ENCODE measurements at regions not wholly inside any gene's neighbourhood (a gene's known extent, or its start where the extent isn't known, plus 50 kb on each side); places are given as distances from the start of the nearest gene placed in this dataset.

DNA sequence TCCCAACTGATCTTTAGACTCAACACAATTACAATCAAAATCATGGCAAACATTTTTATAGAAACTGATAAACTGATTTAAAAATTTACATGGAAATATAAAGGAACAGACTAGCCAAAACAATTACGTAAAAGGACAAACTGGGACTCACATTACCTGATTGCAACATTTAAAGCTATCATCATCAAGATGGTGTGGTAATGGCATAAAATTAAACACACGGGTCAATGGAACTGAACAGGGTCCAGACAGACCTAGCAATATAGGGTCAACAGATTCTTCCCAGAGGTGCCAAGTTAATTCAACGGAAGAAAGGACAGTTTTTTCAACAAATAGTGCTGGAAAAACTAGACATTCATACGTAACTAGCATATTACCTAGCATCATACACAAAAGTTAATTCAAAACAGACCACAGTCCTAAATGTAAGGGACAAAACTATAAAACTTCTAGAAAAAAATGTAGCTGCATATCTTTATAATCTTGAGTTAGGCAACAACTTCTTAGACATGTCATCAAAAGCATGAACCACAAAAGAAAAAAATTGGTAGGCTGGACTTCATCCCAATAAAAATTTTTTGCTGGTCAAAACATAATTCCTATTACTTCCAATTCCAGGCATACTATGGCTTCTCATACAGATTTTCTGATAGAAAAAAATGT, 147.4 kb upstream of the BEND6 start:
- H3K36me3 ChIP-seq (ENCODE audit: low read depth), result no peaks in the 10 kb centered on the region
- no peak overlapping the region for H3K4me3 ChIP-seq (ENCODE audit: severe bottlenecking)
- H3K27me3 ChIP-seq (ENCODE audit: insufficient read depth, poor library complexity, severe bottlenecking), result no peaks in the 10 kb centered on the region
- peaks cover 67% of the 10 kb centered on the region for H3K4me1 ChIP-seq (ENCODE audit: insufficient read depth, poor library complexity, severe bottlenecking)
- DNase-seq (ENCODE audit: low spot score), result no peak
- no peak for ATAC-seq (ENCODE audit: low read depth)
- H3K9me3 ChIP-seq (ENCODE audit: severe bottlenecking), result no peaks in the 10 kb centered on the region
- TF ChIP-seq, protein P1, sequence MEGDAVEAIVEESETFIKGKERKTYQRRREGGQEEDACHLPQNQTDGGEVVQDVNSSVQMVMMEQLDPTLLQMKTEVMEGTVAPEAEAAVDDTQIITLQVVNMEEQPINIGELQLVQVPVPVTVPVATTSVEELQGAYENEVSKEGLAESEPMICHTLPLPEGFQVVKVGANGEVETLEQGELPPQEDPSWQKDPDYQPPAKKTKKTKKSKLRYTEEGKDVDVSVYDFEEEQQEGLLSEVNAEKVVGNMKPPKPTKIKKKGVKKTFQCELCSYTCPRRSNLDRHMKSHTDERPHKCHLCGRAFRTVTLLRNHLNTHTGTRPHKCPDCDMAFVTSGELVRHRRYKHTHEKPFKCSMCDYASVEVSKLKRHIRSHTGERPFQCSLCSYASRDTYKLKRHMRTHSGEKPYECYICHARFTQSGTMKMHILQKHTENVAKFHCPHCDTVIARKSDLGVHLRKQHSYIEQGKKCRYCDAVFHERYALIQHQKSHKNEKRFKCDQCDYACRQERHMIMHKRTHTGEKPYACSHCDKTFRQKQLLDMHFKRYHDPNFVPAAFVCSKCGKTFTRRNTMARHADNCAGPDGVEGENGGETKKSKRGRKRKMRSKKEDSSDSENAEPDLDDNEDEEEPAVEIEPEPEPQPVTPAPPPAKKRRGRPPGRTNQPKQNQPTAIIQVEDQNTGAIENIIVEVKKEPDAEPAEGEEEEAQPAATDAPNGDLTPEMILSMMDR (IDR thresholded peaks at IDR 0.05; ENCODE audit: poor library complexity, severe bottlenecking), result no peak
- peak overlapping the region; percentile 63 for H3K27ac ChIP-seq (ENCODE audit: poor library complexity, severe bottlenecking)

DNA sequence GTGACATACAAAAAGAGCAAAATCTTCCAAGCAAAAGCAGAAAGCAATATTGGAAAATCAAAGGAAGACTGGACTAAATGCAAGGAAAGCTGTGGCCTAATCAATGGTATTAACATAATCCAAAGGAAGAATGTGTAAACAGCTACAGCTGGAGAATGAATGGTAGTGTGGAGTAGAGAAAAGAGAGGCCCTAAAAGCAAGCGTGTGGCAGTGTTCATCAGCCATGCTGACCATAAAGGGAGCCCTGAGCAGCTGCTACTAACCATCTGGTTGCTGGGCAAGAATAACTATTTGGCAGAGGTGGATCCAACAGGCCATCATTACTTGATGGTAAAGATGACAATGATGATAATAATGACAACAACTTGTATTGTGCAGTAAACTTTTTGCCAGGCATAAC, 148.5 kb upstream of the BEND6 start:
- no peaks in the 10 kb centered on the region for H3K9me3 ChIP-seq (ENCODE audit: severe bottlenecking)
- TF ChIP-seq, protein P1 (IDR thresholded peaks at IDR 0.05; ENCODE audit: poor library complexity, severe bottlenecking), result no peak
- no peaks in the 10 kb centered on the region for H3K36me3 ChIP-seq (ENCODE audit: low read depth)
- no peak for ATAC-seq (ENCODE audit: low read depth)
- no peaks in the 10 kb centered on the region for H3K27me3 ChIP-seq (ENCODE audit: insufficient read depth, poor library complexity, severe bottlenecking)
- H3K27ac ChIP-seq (ENCODE audit: poor library complexity, severe bottlenecking), result peak overlapping the region; percentile 35
- DNase-seq (ENCODE audit: low spot score), result no peak
- H3K4me3 ChIP-seq (ENCODE audit: severe bottlenecking), result no peak overlapping the region
- H3K4me1 ChIP-seq (ENCODE audit: insufficient read depth, poor library complexity, severe bottlenecking), result peaks cover 71% of the 10 kb centered on the region

DNA sequence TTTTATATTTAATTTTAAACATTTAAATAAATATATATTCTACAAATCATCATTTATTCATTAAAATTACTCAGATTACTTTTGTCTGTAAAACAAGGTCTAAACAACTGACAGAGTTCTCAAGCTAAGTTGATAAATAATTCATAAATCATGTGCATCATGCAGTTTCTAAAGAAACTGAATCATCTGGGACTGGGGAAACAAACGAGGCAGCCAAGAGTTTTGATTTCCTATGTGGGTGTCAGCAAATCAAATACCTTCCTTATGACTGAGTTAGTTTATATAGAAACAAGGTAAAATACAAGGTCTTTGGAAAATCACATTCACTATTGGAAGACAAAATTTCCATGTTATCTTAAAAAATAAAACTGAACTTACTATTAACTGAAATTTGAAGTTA, 149.9 kb upstream of the BEND6 start:
- no peaks in the 10 kb centered on the region for H3K36me3 ChIP-seq (ENCODE audit: low read depth)
- H3K4me3 ChIP-seq (ENCODE audit: severe bottlenecking), result no peak overlapping the region
- no peaks in the 10 kb centered on the region for H3K27me3 ChIP-seq (ENCODE audit: insufficient read depth, poor library complexity, severe bottlenecking)
- peak overlapping the region; percentile 35 for H3K27ac ChIP-seq (ENCODE audit: poor library complexity, severe bottlenecking)
- H3K9me3 ChIP-seq (ENCODE audit: severe bottlenecking), result no peaks in the 10 kb centered on the region
- DNase-seq (ENCODE audit: low spot score) (no peak), ATAC-seq (ENCODE audit: low read depth) (peak; percentile 63)
- TF ChIP-seq, protein P1 (IDR thresholded peaks at IDR 0.05; ENCODE audit: poor library complexity, severe bottlenecking), result no peak
- H3K4me1 ChIP-seq (ENCODE audit: insufficient read depth, poor library complexity, severe bottlenecking), result peaks cover 71% of the 10 kb centered on the region

GRCh38 chr6:56803594-56803993, 151.3 kb upstream of the BEND6 start:
- Histone ChIP-seq H3K27ac (ENCODE audit: poor library complexity, severe bottlenecking) (peak overlapping the region; percentile 35), H3K9me3 (ENCODE audit: severe bottlenecking) (no peaks in the 10 kb centered on the region), H3K27me3 (ENCODE audit: insufficient read depth, poor library complexity, severe bottlenecking) (no peaks in the 10 kb centered on the region), H3K36me3 (ENCODE audit: low read depth) (no peaks in the 10 kb centered on the region), H3K4me1 (ENCODE audit: insufficient read depth, poor library complexity, severe bottlenecking) (peaks cover 62% of the 10 kb centered on the region), H3K4me3 (ENCODE audit: severe bottlenecking) (no peak overlapping the region)
- ATAC-seq (ENCODE audit: low read depth) (no peak), DNase-seq (ENCODE audit: low spot score) (no peak)
- TF ChIP-seq, protein P1 (IDR thresholded peaks at IDR 0.05; ENCODE audit: poor library complexity, severe bottlenecking), result no peak

DNA sequence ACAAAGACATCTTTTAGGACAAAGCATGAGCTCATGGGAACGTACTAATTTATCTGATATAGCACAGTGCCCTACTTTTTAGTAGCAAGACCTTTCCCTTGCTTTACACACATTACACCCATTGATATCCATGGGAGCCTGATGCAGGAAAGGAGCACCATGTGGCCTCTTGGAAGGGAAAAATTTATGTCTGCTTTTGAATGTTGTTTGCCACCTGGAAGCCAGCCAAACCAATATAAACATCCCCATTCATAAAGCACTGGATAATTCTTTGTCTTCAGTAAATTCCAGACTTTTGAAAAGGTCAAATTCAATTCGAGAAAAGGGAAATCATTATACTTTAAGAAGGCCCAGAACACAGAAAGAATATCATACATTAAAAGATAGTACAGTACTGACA, 152.3 kb upstream of the BEND6 start:
- Histone ChIP-seq H3K27me3 (ENCODE audit: insufficient read depth, poor library complexity, severe bottlenecking) (no peaks in the 10 kb centered on the region), H3K27ac (ENCODE audit: poor library complexity, severe bottlenecking) (peak overlapping the region; percentile 35), H3K4me1 (ENCODE audit: insufficient read depth, poor library complexity, severe bottlenecking) (peaks cover 60% of the 10 kb centered on the region), H3K36me3 (ENCODE audit: low read depth) (no peaks in the 10 kb centered on the region), H3K9me3 (ENCODE audit: severe bottlenecking) (no peaks in the 10 kb centered on the region), H3K4me3 (ENCODE audit: severe bottlenecking) (no peak overlapping the region)
- TF ChIP-seq, protein P1 (IDR thresholded peaks at IDR 0.05; ENCODE audit: poor library complexity, severe bottlenecking), result no peak
- no peak for DNase-seq (ENCODE audit: low spot score)
- peak; percentile 28; the same call in 2 of the 3 replicates for ATAC-seq (ENCODE audit: low read depth)
